ENCODE measurements at regions not wholly inside any gene's neighbourhood (a gene's known extent, or its start where the extent isn't known, plus 50 kb on each side); places are given as distances from the start of the nearest gene placed in this dataset.

GRCh38 chr1:209318181-209319056 lies 265.1 kb upstream of the CAMK1G start:
- no peak for DNase-seq

- no peak for DNase-seq
Observed at GRCh38 chr1:209319057-209319432, 264.5 kb upstream of the CAMK1G start.

GRCh38 chr1:209319549-209319948 lies 264.0 kb upstream of the CAMK1G start:
- no peak for DNase-seq

GRCh38 chr1:209323743-209324142 lies 259.8 kb upstream of the CAMK1G start:
- DNase-seq: no peak

GRCh38 chr1:209324901-209325871 lies 258.3 kb upstream of the CAMK1G start:
- DNase-seq: no peak

GRCh38 chr1:209326076-209326475 lies 257.4 kb upstream of the CAMK1G start:
- no peak for DNase-seq

- DNase-seq: no peak
Observed at GRCh38 chr1:209326831-209327230, 256.7 kb upstream of the CAMK1G start.

GRCh38 chr1:209328196-209328595 lies 255.3 kb upstream of the CAMK1G start:
- no peak for DNase-seq

GRCh38 chr1:209335178-209335577 lies 248.3 kb upstream of the CAMK1G start:
- peak; percentile 25 for DNase-seq

GRCh38 chr1:209341146-209341545 lies 242.4 kb upstream of the CAMK1G start:
- DNase-seq: no peak

- DNase-seq: no peak
Observed at GRCh38 chr1:209341673-209342420, 241.7 kb upstream of the CAMK1G start.

GRCh38 chr1:209342441-209343175 lies 240.9 kb upstream of the CAMK1G start:
- DNase-seq: no peak

- DNase-seq: no peak
Observed at GRCh38 chr1:209343511-209343910, 240.0 kb upstream of the CAMK1G start.

GRCh38 chr1:209344156-209344555 lies 239.4 kb upstream of the CAMK1G start:
- no peak for DNase-seq

GRCh38 chr1:209349363-209350308 lies 233.9 kb upstream of the CAMK1G start:
- no peak for DNase-seq

- DNase-seq: no peak
Observed at GRCh38 chr1:209353053-209353452, 230.5 kb upstream of the CAMK1G start.

GRCh38 chr1:209354111-209354839 lies 229.2 kb upstream of the CAMK1G start:
- DNase-seq: peak; percentile 86

- DNase-seq: no peak
Observed at GRCh38 chr1:209354840-209355165, 228.7 kb upstream of the CAMK1G start.

GRCh38 chr1:209355415-209355814 lies 228.1 kb upstream of the CAMK1G start:
- no peak for DNase-seq

GRCh38 chr1:209356976-209357377 lies 226.5 kb upstream of the CAMK1G start:
- no peak for DNase-seq

- no peak for DNase-seq
Observed at GRCh38 chr1:209363112-209363511, 220.4 kb upstream of the CAMK1G start.
